PC-3 (cell line): ENCODE measurements at regions not wholly inside any gene's neighbourhood (a gene's known extent, or its start where the extent isn't known, plus 50 kb on each side); places are given as distances from the start of the nearest gene placed in this dataset.
A peak's percentile ranks its signal among the peaks of the same experiment; 100 is the strongest.

Source experiments
- ATAC-seq: fragments of 200-7000 bp; cut with Tn5 transposase; 2 replicates; pipeline ENCODE4 v1.9.1; 2020; ENCODE audit warnings: mild to moderate bottlenecking, moderate library complexity
- BruUV-seq: library from RNA; stranded (reverse); fragments of 400-500 nt; replicated peaks from 2 replicates; lab custom pipeline; 2021; lab: Mats Ljungman, UMichigan
- CTCF ChIA-PET: fragments of 300-600 bp; sonication (Branson Sonifier 250); formaldehyde crosslinking; loops from one replicate; lab custom pipeline; 2022; ENCODE audit warnings: antibody characterized with exemption; lab: Charles Lee
- POLR2A ChIA-PET: fragments of 300-600 bp; sonication (Branson Sonifier 250); formaldehyde crosslinking; loops from one replicate; lab custom pipeline; 2022; ENCODE audit warnings: antibody characterized with exemption; ENCODE audit not compliant: unreplicated experiment; lab: Charles Lee
- DNase-seq: peaks from one replicate; pipeline ENCODE4 v3.0.0-alpha.2; 2015
- H2AFZ ChIP-seq: fragments of 300-600 bp; sonication (generic); 2 replicates; pipeline ENCODE4 v1.6.0; 2016; ENCODE audit warnings: antibody characterized with exemption, low read length
- H3F3A ChIP-seq: fragments of 300-600 bp; sonication (generic); one replicate; pipeline ENCODE4 v1.6.0; 2017; ENCODE audit warnings: antibody characterized with exemption, low read length, control low read depth, mild to moderate bottlenecking; ENCODE audit not compliant: unreplicated experiment
- H3K27ac ChIP-seq: fragments of 300-600 bp; sonication (generic); 2 replicates; pipeline ENCODE4 v1.5.1; 2016; ENCODE audit warnings: mild to moderate bottlenecking, low read length
- H3K27me3 ChIP-seq: fragments of 300-600 bp; sonication (generic); 2 replicates; pipeline ENCODE4 v1.6.1; 2016; ENCODE audit warnings: low read length, mixed read lengths
- H3K36me3 ChIP-seq: fragments of 300-600 bp; sonication (generic); 2 replicates; pipeline ENCODE4 v1.6.1; 2016; ENCODE audit warnings: low read depth, mixed run types, low read length, mixed read lengths
- H3K4me1 ChIP-seq: fragments of 300-600 bp; sonication (generic); 2 replicates; pipeline ENCODE4 v1.5.1; 2016; ENCODE audit warnings: low read length; ENCODE audit not compliant: insufficient read depth
- H3K4me2 ChIP-seq: fragments of 300-600 bp; sonication (generic); 2 replicates; pipeline ENCODE4 v1.6.0; 2016; ENCODE audit warnings: low read length
- H3K4me3 ChIP-seq: fragments of 300-600 bp; sonication (generic); 2 replicates; pipeline ENCODE4 v1.5.1; 2016; ENCODE audit warnings: mild to moderate bottlenecking, low read length, mixed read lengths
- H3K79me2 ChIP-seq: fragments of 300-600 bp; sonication (generic); 2 replicates; pipeline ENCODE4 v1.6.1; 2017; ENCODE audit warnings: low read length, mixed read lengths
- H3K9ac ChIP-seq: fragments of 300-600 bp; sonication (generic); 2 replicates; pipeline ENCODE4 v1.6.0; 2016; ENCODE audit warnings: mild to moderate bottlenecking, low read length
- H3K9me2 ChIP-seq: fragments of 300-600 bp; sonication (generic); replicated peaks from 2 replicates; pipeline ENCODE4 v1.6.1; 2016; ENCODE audit warnings: mixed run types, low read length, mixed read lengths
- H3K9me3 ChIP-seq: fragments of 300-600 bp; sonication (generic); 2 replicates; pipeline ENCODE4 v1.6.1; 2016; ENCODE audit warnings: low read length, mixed read lengths
- H4K20me1 ChIP-seq: fragments of 300-600 bp; sonication (generic); 2 replicates; pipeline ENCODE4 v1.6.1; 2016; ENCODE audit warnings: low read length, mixed read lengths
- CTCF ChIP-seq: fragments of 300-600 bp; sonication (generic); conservative IDR thresholded peaks from 2 replicates; pipeline ENCODE4 v1.5.1; 2017; ENCODE audit warnings: antibody characterized with exemption, low read depth, mild to moderate bottlenecking, low read length
- EZH2 ChIP-seq: fragments of 300-600 bp; sonication (generic); IDR thresholded peaks from one replicate; pipeline ENCODE4 v1.6.1; 2017; ENCODE audit warnings: antibody characterized with exemption, mild to moderate bottlenecking, low read length; ENCODE audit not compliant: unreplicated experiment
- EZH2phosphoT487 ChIP-seq: fragments of 300-600 bp; sonication (generic); IDR thresholded peaks from 2 replicates; pipeline ENCODE4 v1.6.1; 2018; ENCODE audit warnings: mild to moderate bottlenecking, antibody characterized with exemption, low read length, borderline replicate concordance
- intact Hi-C: fragments of 100-400 bp; cut with micrococcal nuclease; formaldehyde crosslinking; loops from 2 replicates; pipeline ENCODE4 v1.9.0; 2023

GRCh38 chr12:84165998-84166571 lies 746.5 kb downstream of the SLC6A15 start:
- no peaks in the 10 kb centered on the region for H4K20me1 ChIP-seq
- ChIA-PET CTCF (interaction anchor here (0.6 kb wide), 1 partner anchor 229 kb away, joined by 4 read pairs; no protein-coding TSS in a partner anchor), POLR2A (no interaction called here)
- no peaks in the 10 kb centered on the region for H3K27me3 ChIP-seq
- H3K4me3 ChIP-seq = no peak overlapping the region
- H3K27ac ChIP-seq = peak overlapping the region; percentile 23; the same call in 1 of the 2 replicates
- H3K4me2 ChIP-seq = no peak overlapping the region
- no peaks in the 10 kb centered on the region for H3K9me2 ChIP-seq
- no peaks in the 10 kb centered on the region for H3K36me3 ChIP-seq
- DNase-seq (peak; percentile 55), ATAC-seq (peak; percentile 93)
- TF ChIP-seq EZH2phosphoT487 (no peak), EZH2 (no peak), CTCF (no peak)
- intact Hi-C loops = no loop called here
- H3K79me2 ChIP-seq = no peaks in the 10 kb centered on the region
- H3K9me3 ChIP-seq = no peaks in the 10 kb centered on the region
- no peak overlapping the region for H2AFZ ChIP-seq
- H3F3A ChIP-seq = no peaks in the 10 kb centered on the region
- peaks cover 13% of the 10 kb centered on the region; the same call in 1 of the 2 replicates for H3K4me1 ChIP-seq
- H3K9ac ChIP-seq = no peak overlapping the region
- BruUV-seq = no TSS peak

- ChIA-PET POLR2A (no interaction called here), CTCF (no interaction called here)
- no peak for DNase-seq
These were observed 751.3 kb downstream of the SLC6A15 start for GRCh38 chr12:84161296-84161695.

More at GRCh38 chr12:84161296-84161695, 751.3 kb downstream of the SLC6A15 start:
- TF ChIP-seq CTCF (no peak), EZH2 (no peak), EZH2phosphoT487 (no peak)
- Histone ChIP-seq H3K27ac (no peak overlapping the region), H3K79me2 (no peaks in the 10 kb centered on the region), H3K9me2 (no peaks in the 10 kb centered on the region), H3K4me2 (no peak overlapping the region), H3K27me3 (no peaks in the 10 kb centered on the region), H3K4me1 (0 out of 2 replicates have a peak, but pooled peaks cover 6% of the 10 kb centered on the region), H3F3A (no peaks in the 10 kb centered on the region), H4K20me1 (no peaks in the 10 kb centered on the region), H3K36me3 (no peaks in the 10 kb centered on the region), H2AFZ (no peak overlapping the region), H3K9me3 (no peaks in the 10 kb centered on the region), H3K9ac (no peak overlapping the region), H3K4me3 (no peak overlapping the region)
- no TSS peak for BruUV-seq
- intact Hi-C loops = no loop called here
- ATAC-seq = no peak
